Fibroblast of pulmonary artery (primary cell): ENCODE measurements at regions not wholly inside any gene's neighbourhood (a gene's known extent, or its start where the extent isn't known, plus 50 kb on each side); places are given as distances from the start of the nearest gene placed in this dataset.
A peak's percentile ranks its signal among the peaks of the same experiment; 100 is the strongest.
"Not testable (repeated sequence)": the region's sequence is repeated elsewhere in the genome, so short reads cannot be mapped to it uniquely, and the experiment has no call there.

ENCODE experiments used
- DNase-seq: peaks from one replicate; pipeline ENCODE4 v3.0.0-alpha.2; 2010; ENCODE audit warnings: low read depth
- H3K4me3 ChIP-seq: replicated peaks from 2 replicates; pipeline ENCODE4 v1.5.1; 2011; ENCODE audit warnings: low read depth, mild to moderate bottlenecking, control low read depth, low read length, moderate library complexity
- TF ChIP-seq, protein P1 (sequence below): IDR thresholded peaks from 2 replicates; pipeline ENCODE4 v1.5.1; 2011; ENCODE audit warnings: mild to moderate bottlenecking, control low read depth, low read length, inconsistent platforms; ENCODE audit errors: missing control alignments

DNA sequence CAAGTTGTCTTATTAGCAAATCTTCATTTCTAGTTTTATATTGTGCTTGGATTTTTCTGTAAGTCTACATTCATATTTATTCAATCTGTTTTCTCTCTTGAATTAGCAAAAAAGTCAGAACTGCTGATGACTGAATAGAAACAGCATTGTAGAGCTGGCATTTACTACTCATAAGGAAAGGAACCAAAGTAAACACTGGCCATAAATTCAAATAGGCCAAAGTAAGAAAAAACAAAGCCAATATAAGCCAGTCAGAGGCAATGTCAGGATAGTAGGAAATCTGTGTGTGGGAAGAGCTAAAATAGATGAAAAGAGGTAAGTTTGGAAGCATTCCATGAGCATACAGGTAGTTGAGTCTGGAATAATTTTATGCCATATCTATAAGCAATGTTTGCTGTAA lies 307.2 kb upstream of the SLITRK3 start:
- TF ChIP-seq, protein P1, sequence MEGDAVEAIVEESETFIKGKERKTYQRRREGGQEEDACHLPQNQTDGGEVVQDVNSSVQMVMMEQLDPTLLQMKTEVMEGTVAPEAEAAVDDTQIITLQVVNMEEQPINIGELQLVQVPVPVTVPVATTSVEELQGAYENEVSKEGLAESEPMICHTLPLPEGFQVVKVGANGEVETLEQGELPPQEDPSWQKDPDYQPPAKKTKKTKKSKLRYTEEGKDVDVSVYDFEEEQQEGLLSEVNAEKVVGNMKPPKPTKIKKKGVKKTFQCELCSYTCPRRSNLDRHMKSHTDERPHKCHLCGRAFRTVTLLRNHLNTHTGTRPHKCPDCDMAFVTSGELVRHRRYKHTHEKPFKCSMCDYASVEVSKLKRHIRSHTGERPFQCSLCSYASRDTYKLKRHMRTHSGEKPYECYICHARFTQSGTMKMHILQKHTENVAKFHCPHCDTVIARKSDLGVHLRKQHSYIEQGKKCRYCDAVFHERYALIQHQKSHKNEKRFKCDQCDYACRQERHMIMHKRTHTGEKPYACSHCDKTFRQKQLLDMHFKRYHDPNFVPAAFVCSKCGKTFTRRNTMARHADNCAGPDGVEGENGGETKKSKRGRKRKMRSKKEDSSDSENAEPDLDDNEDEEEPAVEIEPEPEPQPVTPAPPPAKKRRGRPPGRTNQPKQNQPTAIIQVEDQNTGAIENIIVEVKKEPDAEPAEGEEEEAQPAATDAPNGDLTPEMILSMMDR: no peak
- no peak for DNase-seq
- no peak overlapping the region for H3K4me3 ChIP-seq

DNA sequence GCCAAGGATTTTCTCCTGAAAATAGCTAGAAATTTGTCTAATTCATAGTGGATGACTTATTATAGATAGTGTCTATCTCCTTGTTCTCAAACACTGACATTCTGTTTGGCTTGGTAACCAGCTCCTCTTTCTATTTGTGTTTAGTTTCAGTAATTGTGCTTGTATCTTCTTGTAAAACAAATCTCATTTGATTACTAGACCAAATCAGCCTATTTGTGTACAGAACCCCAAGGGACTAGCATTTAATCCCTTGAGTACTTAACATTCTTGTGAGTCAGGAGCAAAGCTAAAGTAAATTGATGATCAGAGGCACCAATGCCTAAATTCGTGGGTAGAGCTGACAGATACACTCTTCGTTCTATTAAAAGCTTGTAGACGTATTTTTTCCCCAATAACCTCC lies 306.5 kb upstream of the SLITRK3 start:
- TF ChIP-seq, protein P1: no peak
- no peak overlapping the region for H3K4me3 ChIP-seq
- DNase-seq: no peak

DNA sequence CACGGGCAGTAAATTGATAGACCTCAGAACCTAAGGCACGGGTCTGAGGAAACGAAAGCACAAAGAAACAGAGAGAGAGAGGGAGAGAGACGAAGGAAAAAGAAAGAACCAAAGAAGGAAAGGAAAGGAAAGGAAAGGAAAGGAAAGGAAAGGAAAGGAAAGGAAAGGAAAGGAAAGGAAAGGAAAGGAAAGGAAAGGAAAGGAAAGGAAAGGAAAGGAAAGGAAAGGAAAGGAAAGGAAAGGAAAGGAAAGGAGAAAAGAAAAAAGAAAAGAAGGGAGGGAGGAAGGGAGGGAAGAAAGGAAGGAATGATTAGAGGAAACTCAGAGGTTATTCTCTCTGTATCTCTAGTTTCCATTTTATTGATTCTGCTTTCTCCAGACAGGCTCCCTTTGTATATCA lies 302.6 kb upstream of the SLITRK3 start:
- not testable (repeated sequence) for H3K4me3 ChIP-seq

DNA sequence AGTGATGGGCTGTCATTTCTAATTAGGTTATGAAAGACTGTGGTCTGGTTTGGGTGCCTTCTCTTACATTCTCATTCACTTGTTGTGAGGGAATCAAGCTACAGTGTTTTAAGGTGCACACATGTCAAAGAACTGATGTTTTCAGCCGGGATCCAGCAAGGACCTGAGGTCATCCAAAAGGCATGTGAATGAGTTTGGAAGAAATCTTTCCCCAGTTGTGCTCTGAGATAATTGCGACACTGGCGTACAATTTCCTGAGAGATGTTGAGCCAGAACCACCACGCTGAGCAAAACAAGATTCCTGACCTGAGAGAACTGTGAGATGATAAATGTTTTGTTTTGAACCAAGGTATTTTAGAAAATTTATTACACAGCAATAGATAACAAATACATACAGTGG lies 295.3 kb upstream of the SLITRK3 start:
- TF ChIP-seq, protein P1: no peak
- H3K4me3 ChIP-seq: no peak overlapping the region
- DNase-seq: peak; percentile 69

More for the DNA sequence above, 302.6 kb upstream of the SLITRK3 start:
- DNase-seq: not testable (repeated sequence)

DNA sequence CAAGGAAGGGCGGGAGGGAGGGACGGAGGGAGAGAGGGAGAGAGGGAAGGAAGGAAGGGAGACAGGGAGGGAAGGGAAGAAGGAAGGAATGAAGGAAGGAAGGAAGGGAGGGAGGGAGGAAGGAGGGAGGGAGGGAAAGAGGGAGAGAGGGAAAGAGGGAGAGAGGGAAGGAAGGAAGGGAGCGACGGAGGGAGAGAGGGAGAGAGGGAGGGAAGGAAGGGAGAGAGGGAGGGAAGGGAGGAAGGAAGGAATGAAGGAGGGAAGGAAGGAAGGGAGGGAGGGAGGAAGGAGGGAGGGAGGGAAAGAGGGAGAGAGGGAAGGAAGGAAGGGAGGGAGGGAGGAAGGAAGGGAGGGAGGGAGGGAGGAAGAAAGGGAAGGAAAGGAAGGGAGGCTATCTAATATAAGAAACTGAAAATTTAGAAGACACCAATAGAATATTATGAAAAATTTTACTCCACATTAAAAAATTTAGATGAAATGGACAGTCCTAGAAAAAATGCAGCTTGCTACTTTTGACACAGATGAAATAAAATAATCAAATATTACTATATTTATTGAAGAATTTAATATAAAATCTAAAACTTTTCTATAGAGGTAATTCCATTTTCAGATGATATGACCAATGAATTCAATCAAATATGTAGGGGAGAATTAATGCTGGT lies 280.3 kb upstream of the SLITRK3 start:
- no peak overlapping the region for H3K4me3 ChIP-seq

DNA sequence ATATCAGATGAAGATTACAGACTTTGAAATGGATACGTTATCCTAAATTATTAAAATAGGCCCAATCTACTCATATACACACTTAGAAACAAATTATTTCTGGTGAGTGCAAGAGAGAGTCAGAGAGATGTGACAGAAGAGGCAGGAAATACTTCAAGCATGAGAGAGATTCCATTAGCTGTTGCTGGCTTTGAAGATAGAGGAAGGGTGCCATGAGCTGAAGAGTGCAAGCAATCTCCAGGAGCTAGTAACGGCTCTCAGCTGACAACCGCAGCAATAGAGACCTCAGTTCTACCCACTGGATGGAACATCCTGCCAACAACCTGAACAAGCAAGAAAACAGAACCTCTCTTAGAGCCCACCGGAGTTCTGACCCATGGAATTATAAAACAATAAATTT lies 270.7 kb upstream of the SLITRK3 start:
- DNase-seq: peak; percentile 31
- TF ChIP-seq, protein P1: no peak

More for the DNA sequence above, 280.3 kb upstream of the SLITRK3 start:
- TF ChIP-seq, protein P1: no peak
- no peak for DNase-seq

DNA sequence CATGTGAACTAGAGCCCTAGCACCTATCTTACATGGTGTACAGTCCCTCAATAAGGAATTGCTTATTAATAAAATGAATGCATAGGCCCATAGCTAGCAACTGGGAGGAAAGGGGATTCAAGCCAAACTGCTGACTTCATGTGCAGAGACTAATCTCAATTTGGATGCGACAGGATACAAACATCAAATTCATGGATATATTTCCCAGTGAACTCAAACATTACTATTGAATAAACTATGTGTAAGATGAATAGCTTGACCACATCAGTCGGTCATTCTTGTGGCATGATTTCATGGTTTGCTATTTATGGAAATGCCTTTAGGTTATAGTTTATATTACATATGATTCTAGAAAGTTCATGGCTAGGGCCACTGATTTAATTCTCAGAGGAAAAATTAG lies 268.6 kb upstream of the SLITRK3 start:
- no peak overlapping the region for H3K4me3 ChIP-seq
- TF ChIP-seq, protein P1: no peak
- peak; percentile 53 for DNase-seq

More for the DNA sequence above, 270.7 kb upstream of the SLITRK3 start:
- no peak overlapping the region for H3K4me3 ChIP-seq
